Liver (tissue), 8 donors: ENCODE measurements at regions not wholly inside any gene's neighbourhood (a gene's known extent, or its start where the extent isn't known, plus 50 kb on each side); places are given as distances from the start of the nearest gene placed in this dataset.

Source experiments
- DNase-seq: peaks from one replicate; pipeline ENCODE4 v3.0.0-alpha.2; 2017; ENCODE audit warnings: low spot score
- H3K27ac ChIP-seq, 2 donors: one replicate each; pipeline ENCODE4 v1.7.0; 2013; ENCODE audit warnings: inconsistent platforms in 2 of 2, low read length in 2 of 2, control low read depth in 1 of 2, low read depth in 1 of 2, mild to moderate bottlenecking in 1 of 2
- H3K27me3 ChIP-seq, 4 donors: one replicate each; pipeline versions ENCODE4 v1.6.1 to v1.7.0; 2013; ENCODE audit warnings: low read length in 3 of 4, inconsistent platforms in 1 of 4, mild to moderate bottlenecking in 1 of 4, moderate library complexity in 1 of 4; ENCODE audit not compliant: control insufficient read depth in 4 of 4, insufficient read depth in 4 of 4
- H3K36me3 ChIP-seq, 4 donors: one replicate each; pipeline versions ENCODE4 v1.6.1 to v1.7.0; 2013; ENCODE audit warnings: low read length in 3 of 4, mild to moderate bottlenecking in 3 of 4, low read depth in 1 of 4, moderate library complexity in 1 of 4; ENCODE audit not compliant: control insufficient read depth in 4 of 4, insufficient read depth in 3 of 4
- H3K4me1 ChIP-seq, 4 donors: one replicate each; pipeline versions ENCODE4 v1.6.1 to v1.7.0; 2013; ENCODE audit warnings: low read length in 3 of 4, mild to moderate bottlenecking in 3 of 4, moderate library complexity in 1 of 4; ENCODE audit not compliant: control insufficient read depth in 4 of 4, insufficient read depth in 4 of 4
- H3K4me3 ChIP-seq, 3 donors: one replicate each; pipeline versions ENCODE4 v1.6.1 to v1.7.0; 2013; ENCODE audit warnings: low read length in 3 of 3, control low read depth in 1 of 3, low read depth in 1 of 3, mild to moderate bottlenecking in 1 of 3
- H3K9ac ChIP-seq, 2 donors: one replicate each; pipeline ENCODE4 v1.7.0; 2013; ENCODE audit warnings: low read length in 2 of 2, mild to moderate bottlenecking in 2 of 2, moderate library complexity in 2 of 2, control low read depth in 1 of 2, low read depth in 1 of 2
- H3K9me3 ChIP-seq, 4 donors: one replicate each; pipeline versions ENCODE4 v1.6.1 to v1.7.0; 2013; ENCODE audit warnings: low read length in 3 of 4; ENCODE audit not compliant: control insufficient read depth in 4 of 4
- ATF3 ChIP-seq: IDR thresholded peaks from 2 replicates; pipeline ENCODE4 v1.6.1; 2016; ENCODE audit warnings: antibody characterized with exemption
- EGR1 ChIP-seq, 2 donors: IDR thresholded peaks; 2 replicates each; pipeline ENCODE4 v1.6.1; 2016 to 2018; ENCODE audit warnings: antibody characterized with exemption in 2 of 2, low read depth in 2 of 2
- FOXA1 ChIP-seq: IDR thresholded peaks from 2 replicates; pipeline ENCODE4 v1.6.1; 2016; ENCODE audit warnings: antibody characterized with exemption
- FOXA2 ChIP-seq: IDR thresholded peaks from 2 replicates; pipeline ENCODE4 v1.6.1; 2016; ENCODE audit warnings: antibody characterized with exemption
- GABPA ChIP-seq, 2 donors: IDR thresholded peaks in 1 of 2; conservative IDR thresholded peaks in 1 of 2; 2 replicates each; pipeline ENCODE4 v1.6.1; 2016; ENCODE audit warnings: antibody characterized with exemption in 2 of 2, mild to moderate bottlenecking in 1 of 2, moderate library complexity in 1 of 2
- HNF4A ChIP-seq, 2 donors: conservative IDR thresholded peaks; 2 replicates each; pipeline ENCODE4 v1.6.1; 2016; ENCODE audit warnings: antibody characterized with exemption in 2 of 2, mild to moderate bottlenecking in 2 of 2
- HNF4G ChIP-seq: IDR thresholded peaks from 2 replicates; pipeline ENCODE4 v1.6.1; 2016; ENCODE audit warnings: antibody characterized with exemption
- JUND ChIP-seq, 2 donors: IDR thresholded peaks; 2 replicates each; pipeline ENCODE4 v1.6.1; 2016; ENCODE audit warnings: antibody characterized with exemption in 2 of 2
- MAX ChIP-seq: IDR thresholded peaks from 2 replicates; pipeline ENCODE4 v1.6.1; 2016; ENCODE audit warnings: antibody characterized with exemption
- NR2F2 ChIP-seq: IDR thresholded peaks from 2 replicates; pipeline ENCODE4 v1.6.1; 2016; ENCODE audit warnings: antibody characterized with exemption
- RAD21 ChIP-seq, 2 donors: IDR thresholded peaks; 2 replicates each; pipeline ENCODE4 v1.6.1; 2016; ENCODE audit warnings: antibody characterized with exemption in 2 of 2, mild to moderate bottlenecking in 2 of 2
- REST ChIP-seq: IDR thresholded peaks from 2 replicates; pipeline ENCODE4 v1.6.1; 2016; ENCODE audit warnings: antibody characterized with exemption, mild to moderate bottlenecking
- RXRA ChIP-seq, 2 donors: IDR thresholded peaks; 2 replicates each; pipeline ENCODE4 v1.6.1; 2017 to 2018; ENCODE audit warnings: antibody characterized with exemption in 2 of 2, mild to moderate bottlenecking in 1 of 2
- SP1 ChIP-seq: IDR thresholded peaks from 2 replicates; pipeline ENCODE4 v1.6.1; 2018; ENCODE audit warnings: antibody characterized with exemption, mild to moderate bottlenecking
- TAF1 ChIP-seq: conservative IDR thresholded peaks from 2 replicates; pipeline ENCODE4 v1.6.1; 2016; ENCODE audit warnings: antibody characterized with exemption, mild to moderate bottlenecking
- YY1 ChIP-seq: IDR thresholded peaks from 2 replicates; pipeline ENCODE4 v1.6.1; 2016; ENCODE audit warnings: antibody characterized with exemption, mild to moderate bottlenecking
- WGBS: extraction: QIAGEN DNeasy Blood & Tissue Kit; methylation state at CpG from one replicate; pipeline ENCODE4 v1.1.7; 2013; 5-methylcytosine and 5-hydroxymethylcytosine counted together
- TF ChIP-seq, protein P1 (sequence below): fragments of 150-350 bp; IDR thresholded peaks from 2 replicates; pipeline ENCODE4 v1.5.1; 2017; ENCODE audit warnings: improper control_type of control experiment, low read depth, low read length; ENCODE audit not compliant: missing input control
- donor health status: healthy.
- donor health status: healthy.
- donor health status: healthy.
- donor health status: healthy.
- donor health status: healthy.

DNA sequence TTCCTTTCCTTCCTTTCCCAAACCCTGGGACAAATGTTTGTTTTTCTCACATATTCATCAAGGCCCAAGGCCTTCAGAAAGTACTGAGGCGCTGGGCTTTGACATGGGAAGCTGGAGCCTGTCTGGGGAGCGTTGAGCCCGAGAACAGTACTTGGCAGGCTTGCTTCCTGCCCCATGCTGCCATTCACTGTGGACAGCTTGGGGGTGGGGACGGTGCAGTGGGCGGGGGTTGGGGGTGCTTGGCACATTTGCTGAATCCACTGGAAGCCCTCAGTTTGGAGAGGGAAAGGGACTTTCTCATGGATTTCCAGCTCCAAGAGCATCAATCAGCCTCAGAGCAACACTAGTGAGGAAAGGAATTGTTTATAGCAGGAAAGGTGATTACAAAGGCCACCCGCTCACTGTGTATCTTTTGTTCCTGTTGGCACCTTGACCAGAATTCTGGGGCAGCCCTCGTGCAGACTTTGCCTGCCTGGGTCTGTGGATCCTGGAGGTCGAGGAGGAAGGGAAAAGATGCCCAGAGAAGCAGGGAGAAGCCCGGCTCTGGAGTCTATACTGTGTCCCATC is 199.8 kb upstream of the RGMA start:
- Histone ChIP-seq H3K27ac (no peak overlapping the region), H3K9ac (no peak overlapping the region), H3K9me3 (peaks cover 0 to 4% (median 0%) of the 10 kb centered on the region in 4 donors), H3K4me3 (no peak overlapping the region), H3K27me3 (peaks cover 0 to 6% (median 0%) of the 10 kb centered on the region in 4 donors), H3K4me1 (no peaks in the 10 kb centered on the region), H3K36me3 (no peaks in the 10 kb centered on the region)
- DNase-seq, result no peak
- TF ChIP-seq MAX, result no peak
- no peak for TF ChIP-seq REST
- TF ChIP-seq, protein P1, sequence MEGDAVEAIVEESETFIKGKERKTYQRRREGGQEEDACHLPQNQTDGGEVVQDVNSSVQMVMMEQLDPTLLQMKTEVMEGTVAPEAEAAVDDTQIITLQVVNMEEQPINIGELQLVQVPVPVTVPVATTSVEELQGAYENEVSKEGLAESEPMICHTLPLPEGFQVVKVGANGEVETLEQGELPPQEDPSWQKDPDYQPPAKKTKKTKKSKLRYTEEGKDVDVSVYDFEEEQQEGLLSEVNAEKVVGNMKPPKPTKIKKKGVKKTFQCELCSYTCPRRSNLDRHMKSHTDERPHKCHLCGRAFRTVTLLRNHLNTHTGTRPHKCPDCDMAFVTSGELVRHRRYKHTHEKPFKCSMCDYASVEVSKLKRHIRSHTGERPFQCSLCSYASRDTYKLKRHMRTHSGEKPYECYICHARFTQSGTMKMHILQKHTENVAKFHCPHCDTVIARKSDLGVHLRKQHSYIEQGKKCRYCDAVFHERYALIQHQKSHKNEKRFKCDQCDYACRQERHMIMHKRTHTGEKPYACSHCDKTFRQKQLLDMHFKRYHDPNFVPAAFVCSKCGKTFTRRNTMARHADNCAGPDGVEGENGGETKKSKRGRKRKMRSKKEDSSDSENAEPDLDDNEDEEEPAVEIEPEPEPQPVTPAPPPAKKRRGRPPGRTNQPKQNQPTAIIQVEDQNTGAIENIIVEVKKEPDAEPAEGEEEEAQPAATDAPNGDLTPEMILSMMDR, result no peak
- TF ChIP-seq JUND (IDR thresholded peaks at IDR 0.05), result no peak
- no peak for TF ChIP-seq FOXA1
- no peak for TF ChIP-seq HNF4A (conservative IDR thresholded peaks at IDR 0.05)
- no peak for TF ChIP-seq GABPA (IDR thresholded peaks at IDR 0.05 in 1 of 2, conservative IDR thresholded peaks at IDR 0.05 in 1 of 2)
- no peak for TF ChIP-seq SP1
- TF ChIP-seq TAF1, result no peak
- TF ChIP-seq RAD21 (IDR thresholded peaks at IDR 0.05), result no peak
- no peak for TF ChIP-seq ATF3
- TF ChIP-seq HNF4G, result no peak
- TF ChIP-seq FOXA2, result no peak
- no peak for TF ChIP-seq YY1
- no peak for TF ChIP-seq RXRA (IDR thresholded peaks at IDR 0.05)
- TF ChIP-seq NR2F2, result no peak
- 60% methylated on average over 9 of the region's 9 CpGs for WGBS

DNA sequence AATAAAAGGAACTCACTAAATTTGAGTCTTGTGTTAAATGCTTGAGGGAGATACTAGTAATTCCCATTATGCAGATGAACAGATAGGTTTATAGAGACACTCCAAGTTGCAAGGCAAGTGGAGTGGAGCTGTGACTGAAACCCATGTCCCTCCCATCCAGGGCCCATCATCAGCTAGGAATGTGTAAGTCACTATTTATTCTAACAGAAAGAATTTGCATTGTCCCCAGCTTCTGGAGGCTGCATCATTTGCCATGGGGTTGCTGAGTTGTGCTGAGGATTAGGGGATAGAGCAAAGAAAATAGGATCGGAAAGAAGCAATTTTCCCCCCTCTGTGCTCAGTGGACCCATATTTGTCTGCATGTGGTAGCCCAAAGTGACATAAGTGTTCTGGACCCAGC is 197.4 kb upstream of the RGMA start:
- H3K27ac ChIP-seq, result no peak overlapping the region
- no peaks in the 10 kb centered on the region for H3K4me1 ChIP-seq
- no peaks in the 10 kb centered on the region for H3K36me3 ChIP-seq
- H3K9me3 ChIP-seq, result peaks cover 0 to 4% (median 0%) of the 10 kb centered on the region in 4 donors
- DNase-seq, result no peak
- 77% methylated on average over 1 of the region's 1 CpG for WGBS
- peaks cover 0 to 6% (median 0%) of the 10 kb centered on the region in 4 donors for H3K27me3 ChIP-seq
- no peak overlapping the region for H3K9ac ChIP-seq
- TF ChIP-seq, protein P1, result no peak
- no peak for TF ChIP-seq EGR1 (IDR thresholded peaks at IDR 0.05; ENCODE audit: low read depth in 2 of 2)
- no peak for TF ChIP-seq YY1
- TF ChIP-seq RAD21 (IDR thresholded peaks at IDR 0.05), result no peak
- TF ChIP-seq ATF3, result no peak
- H3K4me3 ChIP-seq, result no peak overlapping the region
